OCI-LY7 (cell line): ENCODE measurements at regions not wholly inside any gene's neighbourhood (a gene's known extent, or its start where the extent isn't known, plus 50 kb on each side); places are given as distances from the start of the nearest gene placed in this dataset.

Source experiments
- BruUV-seq: library from RNA; stranded (reverse); fragments of 400-500 nt; replicated peaks from 2 replicates; lab custom pipeline; 2021; lab: Mats Ljungman, UMichigan
- CTCF ChIA-PET: fragments of 300-600 bp; sonication (Branson Sonifier 250); formaldehyde crosslinking; loops from one replicate; lab custom pipeline; 2022; ENCODE audit warnings: antibody characterized with exemption; ENCODE audit not compliant: unreplicated experiment; lab: Charles Lee
- POLR2A ChIA-PET: fragments of 300-600 bp; sonication (Branson Sonifier 250); formaldehyde crosslinking; loops from one replicate; lab custom pipeline; 2022; ENCODE audit warnings: antibody characterized with exemption; lab: Charles Lee
- DNase-seq: peaks from one replicate; pipeline ENCODE4 v3.0.0-alpha.2; 2015; ENCODE audit warnings: low spot score
- H2AFZ ChIP-seq: fragments of 200-600 bp; sonication (generic), shearing (Covaris generic); 2 replicates; pipeline ENCODE4 v1.6.1; 2014; ENCODE audit warnings: mild to moderate bottlenecking, antibody characterized with exemption, low read length, moderate library complexity
- H3K27ac ChIP-seq: fragments of 200-600 bp; sonication (generic); 2 replicates; pipeline ENCODE4 v1.5.1; 2014; ENCODE audit warnings: mixed run types, low read depth, mild to moderate bottlenecking, moderate library complexity, low read length, inconsistent platforms; ENCODE audit not compliant: poor library complexity, severe bottlenecking
- H3K36me3 ChIP-seq: fragments of 200-600 bp; sonication (generic); 2 replicates; pipeline ENCODE4 v1.6.1; 2014; ENCODE audit warnings: mild to moderate bottlenecking, antibody characterized with exemption, low read length, moderate library complexity, mixed read lengths; ENCODE audit not compliant: insufficient read depth
- H3K4me1 ChIP-seq: fragments of 200-600 bp; sonication (generic); 2 replicates; pipeline ENCODE4 v1.5.1; 2014; ENCODE audit warnings: mild to moderate bottlenecking, low read length; ENCODE audit not compliant: insufficient read depth, poor library complexity, severe bottlenecking
- H3K4me2 ChIP-seq: fragments of 200-600 bp; sonication (generic); 2 replicates; pipeline ENCODE4 v1.6.1; 2014; ENCODE audit warnings: mild to moderate bottlenecking, low read length
- H3K4me3 ChIP-seq: fragments of 200-600 bp; sonication (generic); 2 replicates; pipeline ENCODE4 v1.5.1; 2014; ENCODE audit warnings: mild to moderate bottlenecking, low read depth, low read length; ENCODE audit not compliant: poor library complexity, severe bottlenecking
- H3K79me2 ChIP-seq: fragments of 200-600 bp; sonication (generic); 2 replicates; pipeline ENCODE4 v1.6.1; 2016; ENCODE audit warnings: low read depth, mild to moderate bottlenecking, low read length, moderate library complexity, mixed read lengths; ENCODE audit not compliant: insufficient read depth
- H3K9me2 ChIP-seq: fragments of 200-600 bp; sonication (generic); 2 replicates; pipeline ENCODE4 v1.6.1; 2016; ENCODE audit warnings: mild to moderate bottlenecking, low read length, mixed read lengths; ENCODE audit not compliant: insufficient read depth
- H3K9me3 ChIP-seq: fragments of 200-600 bp; sonication (generic); 2 replicates; pipeline ENCODE4 v1.6.1; 2014; ENCODE audit warnings: mild to moderate bottlenecking, mixed run types, low read length, mixed read lengths
- H4K20me1 ChIP-seq: fragments of 200-600 bp; sonication (generic); 2 replicates; pipeline ENCODE4 v1.6.1; 2014; ENCODE audit warnings: mild to moderate bottlenecking, antibody characterized with exemption, low read length, moderate library complexity, mixed read lengths; ENCODE audit not compliant: insufficient read depth
- EZH2phosphoT487 ChIP-seq: fragments of 200-600 bp; sonication (generic); IDR thresholded peaks from 2 replicates; pipeline ENCODE4 v1.6.1; 2018; ENCODE audit warnings: low read depth, borderline replicate concordance, mild to moderate bottlenecking, mixed run types, antibody characterized with exemption, low read length, moderate library complexity, mixed read lengths
- intact Hi-C: fragments of 100-400 bp; cut with micrococcal nuclease; formaldehyde crosslinking; loops from one replicate; pipeline ENCODE4 v1.10.0; 2022; ENCODE audit not compliant: unreplicated experiment
- TF ChIP-seq, protein P1 (sequence below): fragments of 200-600 bp; sonication (generic); conservative IDR thresholded peaks from 2 replicates; pipeline ENCODE4 v1.5.1; 2014; ENCODE audit warnings: mild to moderate bottlenecking, antibody characterized with exemption, low read length, moderate library complexity, mixed read lengths

DNA sequence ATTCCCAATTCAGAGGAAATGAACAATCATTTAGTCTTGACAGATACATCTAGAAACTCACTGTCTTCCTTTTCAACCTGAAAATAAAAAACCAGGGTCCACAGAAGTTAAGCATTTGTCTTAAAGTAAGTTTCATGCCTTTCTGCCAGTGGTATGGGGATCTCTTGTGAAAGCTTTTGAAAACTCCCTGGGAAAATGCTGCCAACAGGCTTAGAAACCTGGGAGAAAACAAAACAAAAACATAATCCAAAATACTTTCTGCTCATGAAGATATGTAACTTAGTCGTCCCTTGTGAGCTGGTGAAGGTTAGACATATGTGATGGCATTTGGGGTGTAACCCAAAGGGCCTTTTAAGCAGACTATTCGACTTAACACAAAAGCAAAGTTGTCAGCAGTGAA is 66.4 kb upstream of the ZNF438 start:
- no peaks in the 10 kb centered on the region for H3K4me1 ChIP-seq
- no peak for DNase-seq
- no peaks in the 10 kb centered on the region for H3K9me3 ChIP-seq
- ChIA-PET POLR2A (no interaction called here), CTCF (no interaction called here)
- no peak for TF ChIP-seq EZH2phosphoT487
- TF ChIP-seq, protein P1, sequence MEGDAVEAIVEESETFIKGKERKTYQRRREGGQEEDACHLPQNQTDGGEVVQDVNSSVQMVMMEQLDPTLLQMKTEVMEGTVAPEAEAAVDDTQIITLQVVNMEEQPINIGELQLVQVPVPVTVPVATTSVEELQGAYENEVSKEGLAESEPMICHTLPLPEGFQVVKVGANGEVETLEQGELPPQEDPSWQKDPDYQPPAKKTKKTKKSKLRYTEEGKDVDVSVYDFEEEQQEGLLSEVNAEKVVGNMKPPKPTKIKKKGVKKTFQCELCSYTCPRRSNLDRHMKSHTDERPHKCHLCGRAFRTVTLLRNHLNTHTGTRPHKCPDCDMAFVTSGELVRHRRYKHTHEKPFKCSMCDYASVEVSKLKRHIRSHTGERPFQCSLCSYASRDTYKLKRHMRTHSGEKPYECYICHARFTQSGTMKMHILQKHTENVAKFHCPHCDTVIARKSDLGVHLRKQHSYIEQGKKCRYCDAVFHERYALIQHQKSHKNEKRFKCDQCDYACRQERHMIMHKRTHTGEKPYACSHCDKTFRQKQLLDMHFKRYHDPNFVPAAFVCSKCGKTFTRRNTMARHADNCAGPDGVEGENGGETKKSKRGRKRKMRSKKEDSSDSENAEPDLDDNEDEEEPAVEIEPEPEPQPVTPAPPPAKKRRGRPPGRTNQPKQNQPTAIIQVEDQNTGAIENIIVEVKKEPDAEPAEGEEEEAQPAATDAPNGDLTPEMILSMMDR, result no peak
- BruUV-seq, result no TSS peak
- no peaks in the 10 kb centered on the region for H3K9me2 ChIP-seq
- no peak overlapping the region for H3K4me3 ChIP-seq
- no peaks in the 10 kb centered on the region for H3K79me2 ChIP-seq
- no peak overlapping the region for H2AFZ ChIP-seq
- no peak overlapping the region for H3K27ac ChIP-seq
- no peak overlapping the region for H3K4me2 ChIP-seq
- no peaks in the 10 kb centered on the region for H4K20me1 ChIP-seq
- no peaks in the 10 kb centered on the region for H3K36me3 ChIP-seq
- intact Hi-C loops, result no loop called here

DNA sequence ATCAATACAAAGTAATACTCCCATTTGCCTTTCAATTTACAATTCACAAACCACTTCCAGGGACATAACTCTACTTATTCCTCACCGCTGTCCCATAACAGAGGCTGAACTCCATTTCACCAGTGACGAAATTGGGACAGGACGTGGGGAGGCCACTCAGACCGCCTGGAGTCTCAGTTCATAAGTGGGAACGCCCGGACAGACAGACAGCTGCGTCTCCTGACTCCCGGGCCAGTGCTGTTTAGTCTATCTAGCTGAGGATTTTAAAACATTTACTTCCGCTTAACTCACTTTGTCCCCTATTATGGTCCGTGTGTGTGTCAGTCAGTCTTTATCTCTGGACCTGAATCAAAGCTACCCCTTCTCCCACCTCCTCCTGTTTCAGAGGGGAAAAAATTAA is 67.4 kb upstream of the ZNF438 start:
- H3K79me2 ChIP-seq, result no peaks in the 10 kb centered on the region
- H3K4me1 ChIP-seq, result no peaks in the 10 kb centered on the region
- H3K27ac ChIP-seq, result no peak overlapping the region
- H3K4me2 ChIP-seq, result no peak overlapping the region
- H3K4me3 ChIP-seq, result no peak overlapping the region
- DNase-seq, result no peak
- no peaks in the 10 kb centered on the region for H3K36me3 ChIP-seq
- H2AFZ ChIP-seq, result no peak overlapping the region
- H3K9me2 ChIP-seq, result no peaks in the 10 kb centered on the region
- POLR2A ChIA-PET, result no interaction called here
- H4K20me1 ChIP-seq, result no peaks in the 10 kb centered on the region
- BruUV-seq, result no TSS peak
- intact Hi-C loops, result no loop called here
- CTCF ChIA-PET, result no interaction called here
- no peaks in the 10 kb centered on the region for H3K9me3 ChIP-seq
- TF ChIP-seq, protein P1, result no peak
- no peak for TF ChIP-seq EZH2phosphoT487

DNA sequence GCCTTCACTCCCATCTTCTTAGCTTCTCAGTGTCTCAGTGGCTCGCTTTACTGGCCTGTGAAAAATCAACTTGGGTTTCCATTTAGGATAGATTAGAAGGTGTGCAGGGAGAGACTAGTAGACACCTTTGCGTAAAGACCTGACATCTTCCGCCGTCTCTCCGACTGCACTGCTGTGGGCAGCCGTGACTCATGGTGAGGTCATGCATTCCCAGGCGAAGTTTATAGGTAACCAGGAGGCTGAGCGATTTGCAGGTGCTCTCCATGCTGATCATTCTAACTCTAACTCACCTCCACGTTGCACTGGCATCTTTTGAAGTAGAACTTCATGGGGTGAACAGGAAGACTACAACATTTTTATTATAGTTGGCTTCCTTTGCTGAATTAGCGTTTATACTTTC is 68.0 kb upstream of the ZNF438 start:
- no TSS peak for BruUV-seq
- no peak overlapping the region for H3K27ac ChIP-seq
- no peak overlapping the region for H2AFZ ChIP-seq
- H3K9me3 ChIP-seq, result no peaks in the 10 kb centered on the region
- TF ChIP-seq, protein P1, result no peak
- no peak for TF ChIP-seq EZH2phosphoT487
- H4K20me1 ChIP-seq, result no peaks in the 10 kb centered on the region
- POLR2A ChIA-PET, result no interaction called here
- H3K4me3 ChIP-seq, result no peak overlapping the region
- CTCF ChIA-PET, result no interaction called here
- no peak overlapping the region for H3K4me2 ChIP-seq
- intact Hi-C loops, result no loop called here
- DNase-seq, result no peak
- no peaks in the 10 kb centered on the region for H3K36me3 ChIP-seq
- no peaks in the 10 kb centered on the region for H3K4me1 ChIP-seq
- H3K9me2 ChIP-seq, result no peaks in the 10 kb centered on the region
- no peaks in the 10 kb centered on the region for H3K79me2 ChIP-seq
